Stimulated activated naive CD8-positive, alpha-beta T cell treated with anti-CD3 and anti-CD28 coated beads, Interleukin-15, amount 100 ng/mL, for 72 hours (primary cell): ENCODE measurements at regions not wholly inside any gene's neighbourhood (a gene's known extent, or its start where the extent isn't known, plus 50 kb on each side); places are given as distances from the start of the nearest gene placed in this dataset.
A peak's percentile ranks its signal among the peaks of the same experiment; 100 is the strongest.
"Not testable (repeated sequence)": the region's sequence is repeated elsewhere in the genome, so short reads cannot be mapped to it uniquely, and the experiment has no call there.

Source experiments
- ATAC-seq: fragments of 150-1000 bp; cut with Tn5 transposase; 2 replicates; pipeline ENCODE4 v1.10.0; 2021; ENCODE audit warnings: mild to moderate bottlenecking, moderate library complexity
- DNase-seq, 2 donors: peaks; one replicate each; pipeline ENCODE4 v3.0.0; 2021 to 2022
- H3K27ac Mint-ChIP-seq, 2 donors: one replicate each; pipeline ENCODE4 v1.8.0; 2022; ENCODE audit warnings: mild to moderate bottlenecking in 2 of 2, mixed read lengths in 2 of 2, moderate library complexity in 2 of 2
- H3K27me3 Mint-ChIP-seq: one replicate; pipeline ENCODE4 v1.8.0; 2022; ENCODE audit warnings: mixed read lengths
- H3K4me1 Mint-ChIP-seq: one replicate; pipeline ENCODE4 v1.8.0; 2022; ENCODE audit warnings: mild to moderate bottlenecking, mixed read lengths
- H3K4me3 Mint-ChIP-seq, 2 donors: one replicate each; pipeline ENCODE4 v1.8.0; 2022; ENCODE audit warnings: mild to moderate bottlenecking in 2 of 2, mixed read lengths in 2 of 2, moderate library complexity in 1 of 2
- H3K9me3 Mint-ChIP-seq, 2 donors: one replicate each; pipeline ENCODE4 v1.8.0; 2022; ENCODE audit warnings: mixed read lengths in 2 of 2

DNA sequence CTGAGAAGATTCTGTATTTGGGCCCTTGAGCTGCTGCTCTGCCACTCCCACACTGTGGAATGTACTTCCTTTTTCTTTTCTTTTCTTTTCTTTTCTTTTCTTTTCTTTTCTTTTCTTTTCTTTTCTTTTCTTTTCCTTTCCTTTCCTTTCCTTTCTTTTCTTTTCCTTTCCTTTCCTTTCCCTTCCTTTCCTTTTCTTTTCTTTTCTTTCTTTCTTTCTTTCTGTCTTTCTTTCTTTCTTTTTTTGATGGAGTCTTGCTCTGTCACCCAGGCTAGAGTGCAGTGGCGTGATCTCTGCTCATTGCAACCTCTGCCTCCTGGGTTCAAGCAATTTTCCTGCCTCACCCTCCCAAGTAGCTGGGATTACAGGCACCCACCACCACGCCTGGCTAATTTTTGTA lies 89.8 kb downstream of the DNAAF6 start:
- DNase-seq, H3K9me3 Mint-ChIP-seq, ATAC-seq, H3K4me3 Mint-ChIP-seq, H3K27ac Mint-ChIP-seq, H3K4me1 Mint-ChIP-seq, H3K27me3 Mint-ChIP-seq: not testable (repeated sequence)

DNA sequence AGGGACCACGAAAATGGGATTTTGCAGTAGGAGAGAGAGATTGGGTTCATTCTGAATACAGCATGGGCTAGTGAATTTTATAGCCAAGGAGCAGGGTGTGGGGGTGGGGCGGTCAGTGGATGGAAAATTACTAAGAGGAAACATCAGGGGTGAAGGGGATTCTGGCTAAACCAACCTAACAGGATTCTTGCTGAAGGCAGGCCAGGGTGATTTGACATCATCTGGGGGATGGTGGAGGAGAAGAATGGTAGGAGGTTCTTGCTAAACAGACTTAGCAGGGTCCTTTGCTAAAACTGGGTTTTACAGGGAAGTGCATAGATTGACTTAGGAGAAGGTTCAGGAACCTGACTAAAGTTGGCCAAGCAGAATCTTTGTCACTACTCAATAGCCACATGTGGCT lies 91.9 kb downstream of the DNAAF6 start:
- Mint-ChIP-seq H3K27ac (no peak overlapping the region), H3K4me1 (no peaks in the 10 kb centered on the region), H3K4me3 (no peak overlapping the region), H3K9me3 (no peaks in the 10 kb centered on the region), H3K27me3 (peaks cover 7% of the 10 kb centered on the region)
- ATAC-seq = no peak
- DNase-seq = no peak

DNA sequence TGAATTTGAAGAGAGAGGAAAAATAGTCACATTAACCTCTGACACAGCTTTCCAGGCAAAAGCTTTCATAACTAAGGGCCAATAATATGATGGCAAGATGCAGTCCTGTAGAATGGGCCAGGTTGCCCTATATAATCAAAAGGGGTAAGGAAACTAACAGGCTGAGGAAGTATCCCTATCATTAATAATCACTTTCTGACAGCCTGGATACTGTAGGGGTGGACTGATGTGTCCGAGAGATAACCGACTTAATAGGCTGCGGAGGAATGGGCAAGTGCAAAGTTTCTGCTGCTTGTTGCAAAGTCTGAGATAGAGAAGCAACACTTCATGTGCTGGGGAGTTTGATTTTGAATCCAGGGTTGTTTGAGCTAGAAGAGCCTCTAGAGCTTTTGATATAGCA lies 94.8 kb downstream of the DNAAF6 start:
- H3K4me3 Mint-ChIP-seq = no peak overlapping the region
- peaks cover 7% of the 10 kb centered on the region for H3K27me3 Mint-ChIP-seq
- no peak for DNase-seq
- peaks cover 0 to 7% of the 10 kb centered on the region in 2 donors for H3K9me3 Mint-ChIP-seq
- no peak for ATAC-seq
- H3K27ac Mint-ChIP-seq = no peak overlapping the region
- no peaks in the 10 kb centered on the region for H3K4me1 Mint-ChIP-seq

DNA sequence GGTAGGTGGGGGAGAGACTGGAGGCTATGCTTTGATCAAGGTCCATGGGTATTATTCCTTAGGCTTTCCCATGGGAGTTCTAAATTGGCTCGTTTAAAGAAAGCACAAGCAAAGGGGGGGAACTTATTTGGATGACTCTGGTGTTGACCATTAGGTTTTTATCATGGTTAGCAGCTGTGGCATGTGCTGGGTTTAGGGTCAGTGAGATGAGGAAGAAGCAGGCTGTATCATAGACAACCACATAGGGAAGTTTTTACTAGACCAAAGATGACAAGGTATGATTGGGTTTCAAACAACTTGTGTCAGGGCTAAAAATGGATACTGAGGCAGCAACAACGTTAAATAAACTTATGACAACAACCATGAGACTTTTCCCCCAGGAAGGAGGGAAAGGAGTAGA lies 97.7 kb downstream of the DNAAF6 start:
- H3K4me3 Mint-ChIP-seq = no peak overlapping the region
- no peak for ATAC-seq

DNA sequence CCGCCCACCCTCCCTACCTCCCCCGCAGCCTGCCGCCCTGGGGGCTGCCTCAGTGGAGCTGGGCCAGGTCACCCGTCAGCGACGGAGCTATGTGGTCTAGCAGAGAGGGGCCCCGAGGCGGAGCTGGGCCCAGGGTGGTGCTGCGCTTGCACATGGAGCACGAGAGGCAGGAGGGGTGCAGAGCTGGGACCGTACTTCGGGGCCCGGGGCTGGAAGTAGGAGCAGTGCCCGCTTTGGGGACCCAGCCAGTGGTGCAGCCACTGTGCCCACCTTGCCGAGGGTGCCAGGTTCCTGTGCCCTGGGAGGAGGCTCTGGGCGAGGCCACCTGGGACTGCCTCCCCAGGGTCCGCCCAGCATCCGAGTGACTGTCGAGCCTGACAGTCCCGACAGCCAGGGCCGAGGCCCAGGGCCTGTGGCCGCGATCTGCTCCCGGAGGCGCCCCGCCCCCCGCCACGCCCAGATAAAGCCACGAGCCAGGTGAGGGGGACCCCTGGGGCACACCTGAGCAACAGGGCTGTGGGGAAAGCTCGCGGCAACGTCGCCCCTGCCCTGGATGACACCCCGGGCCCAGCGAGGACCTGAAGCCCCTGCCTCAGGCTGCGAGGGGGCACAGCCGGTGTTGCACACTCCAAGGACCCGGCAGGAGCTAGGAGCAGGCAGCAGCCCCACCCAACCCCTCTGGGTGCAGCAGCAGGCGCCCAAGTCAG lies 117.5 kb downstream of the DNAAF6 start:
- ATAC-seq = peak; percentile 25
- no peak overlapping the region for H3K27ac Mint-ChIP-seq
- no peaks in the 10 kb centered on the region for H3K27me3 Mint-ChIP-seq
- no peak for DNase-seq
- no peak overlapping the region for H3K4me3 Mint-ChIP-seq
- H3K9me3 Mint-ChIP-seq = no peaks in the 10 kb centered on the region
- peaks cover 5% of the 10 kb centered on the region for H3K4me1 Mint-ChIP-seq

More for the DNA sequence above, 97.7 kb downstream of the DNAAF6 start:
- no peaks in the 10 kb centered on the region for H3K4me1 Mint-ChIP-seq
- no peak for DNase-seq
- no peak overlapping the region for H3K27ac Mint-ChIP-seq
- peaks cover 0 to 7% of the 10 kb centered on the region in 2 donors for H3K9me3 Mint-ChIP-seq
- no peaks in the 10 kb centered on the region for H3K27me3 Mint-ChIP-seq

DNA sequence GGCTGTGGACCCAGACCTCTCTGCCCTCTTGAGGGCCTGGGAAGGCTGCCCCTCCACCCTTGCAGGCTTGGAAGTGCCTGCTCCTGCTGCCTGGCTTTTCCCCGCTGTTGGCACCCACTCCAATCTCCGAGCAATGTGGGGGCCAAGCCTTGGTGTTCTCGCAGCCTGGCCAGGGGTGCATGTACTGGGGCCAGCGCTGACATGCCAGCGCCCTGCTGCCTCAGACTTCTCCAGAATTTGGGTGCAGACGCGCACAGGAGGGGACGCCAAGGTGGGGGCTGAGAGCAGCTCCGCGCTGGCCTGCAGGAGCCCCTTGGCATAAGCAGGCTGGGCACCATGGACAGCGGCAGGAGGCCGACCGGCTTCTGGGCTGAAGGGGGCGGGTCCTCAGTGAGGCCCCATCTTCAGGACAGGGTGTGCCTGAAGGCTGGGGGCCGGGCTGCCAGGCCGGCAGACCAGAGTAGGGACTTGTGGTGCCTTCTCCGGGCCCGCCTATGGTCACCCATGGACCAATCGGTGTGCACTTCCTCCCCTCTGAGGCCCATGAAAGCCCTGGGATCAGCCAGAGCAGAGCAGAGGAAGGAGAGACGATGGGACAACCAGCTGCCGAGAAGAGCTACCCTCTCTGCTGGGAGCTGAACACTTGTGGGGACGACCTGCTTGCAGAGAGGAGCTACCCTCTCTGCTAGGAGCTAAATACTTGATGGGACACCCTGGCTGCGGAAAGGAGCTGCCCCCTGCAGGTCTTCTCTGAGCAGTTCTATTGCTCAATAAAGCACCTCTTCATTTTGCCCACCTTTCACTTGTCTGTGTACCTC lies 118.3 kb downstream of the DNAAF6 start:
- H3K9me3 Mint-ChIP-seq = no peaks in the 10 kb centered on the region
- H3K4me3 Mint-ChIP-seq = no peak overlapping the region
- ATAC-seq = peak; percentile 68
- peak; percentile 2 to 9 for DNase-seq
- peaks cover 5% of the 10 kb centered on the region for H3K4me1 Mint-ChIP-seq
- H3K27me3 Mint-ChIP-seq = no peaks in the 10 kb centered on the region
- H3K27ac Mint-ChIP-seq = no peak overlapping the region

DNA sequence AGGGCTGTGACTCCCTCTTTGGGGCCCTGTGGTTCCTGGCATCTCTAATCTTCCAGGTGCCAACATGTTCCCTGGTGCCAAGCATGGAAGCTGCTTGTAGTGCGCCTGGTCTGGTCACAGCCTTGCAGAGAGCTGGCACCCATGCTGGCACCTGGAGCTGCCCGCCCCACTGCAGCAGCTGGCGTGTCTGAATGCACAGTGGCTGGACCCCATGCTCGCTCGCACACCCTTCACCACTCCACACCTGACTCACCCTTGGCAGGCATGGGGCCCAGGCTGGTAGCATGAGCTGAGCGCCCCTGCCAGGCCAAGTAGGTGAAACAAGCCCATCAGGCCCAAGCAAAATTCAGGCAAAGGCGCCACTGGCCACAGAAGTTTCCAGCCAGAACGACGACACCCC lies 119.1 kb downstream of the DNAAF6 start:
- no peak for DNase-seq
- peaks cover 5% of the 10 kb centered on the region for H3K4me1 Mint-ChIP-seq
- no peak overlapping the region for H3K4me3 Mint-ChIP-seq
- no peaks in the 10 kb centered on the region for H3K9me3 Mint-ChIP-seq
- no peaks in the 10 kb centered on the region for H3K27me3 Mint-ChIP-seq
- H3K27ac Mint-ChIP-seq = no peak overlapping the region
- ATAC-seq = no peak

DNA sequence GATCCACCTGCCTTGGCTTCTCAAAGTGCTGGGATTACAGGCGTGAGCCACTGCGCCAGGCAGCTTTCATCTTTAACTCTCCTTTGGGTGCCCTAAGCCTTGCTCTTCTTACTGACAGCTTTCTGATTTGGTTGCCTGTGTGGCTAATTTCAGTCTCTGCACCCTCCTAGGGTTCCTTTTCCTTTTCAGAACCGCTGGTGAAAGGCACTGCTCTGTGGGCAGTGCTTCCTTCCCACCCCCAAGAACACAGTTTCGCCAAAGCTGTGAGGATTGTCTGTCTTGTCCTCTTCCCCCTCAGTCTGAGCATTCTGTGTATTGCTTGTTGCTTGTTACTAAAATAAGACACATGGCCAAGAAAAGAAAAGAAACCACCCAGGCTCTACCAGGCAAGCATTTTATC lies 101.4 kb upstream of the FRMPD3 start:
- no peaks in the 10 kb centered on the region for H3K4me1 Mint-ChIP-seq
- H3K4me3 Mint-ChIP-seq = no peak overlapping the region
- no peak overlapping the region for H3K27ac Mint-ChIP-seq
- no peaks in the 10 kb centered on the region for H3K9me3 Mint-ChIP-seq
- no peak for ATAC-seq
- no peak for DNase-seq
- H3K27me3 Mint-ChIP-seq = peaks cover 51% of the 10 kb centered on the region

DNA sequence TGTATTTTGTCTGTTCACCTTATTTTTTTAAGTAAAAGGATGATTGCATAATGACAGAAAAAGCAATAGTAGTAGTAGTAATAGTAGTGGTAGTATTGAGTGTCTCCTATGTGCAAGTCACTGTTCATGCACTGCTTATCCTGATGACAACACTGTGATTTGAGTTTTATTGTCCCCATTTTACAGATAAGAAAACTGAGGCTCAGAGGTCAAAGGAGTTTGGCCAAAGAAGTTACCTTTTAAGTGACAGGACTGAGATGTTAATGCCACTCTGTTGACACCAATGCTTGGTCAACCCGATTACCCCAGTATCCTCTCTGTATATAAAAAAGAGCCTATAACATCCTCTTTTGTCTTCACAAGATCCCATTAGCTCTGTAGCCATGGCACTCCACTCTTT lies 100.5 kb upstream of the FRMPD3 start:
- Mint-ChIP-seq H3K4me3 (no peak overlapping the region), H3K27me3 (peaks cover 57% of the 10 kb centered on the region), H3K9me3 (no peaks in the 10 kb centered on the region), H3K27ac (no peak overlapping the region), H3K4me1 (no peaks in the 10 kb centered on the region)
- no peak for ATAC-seq
- no peak for DNase-seq

DNA sequence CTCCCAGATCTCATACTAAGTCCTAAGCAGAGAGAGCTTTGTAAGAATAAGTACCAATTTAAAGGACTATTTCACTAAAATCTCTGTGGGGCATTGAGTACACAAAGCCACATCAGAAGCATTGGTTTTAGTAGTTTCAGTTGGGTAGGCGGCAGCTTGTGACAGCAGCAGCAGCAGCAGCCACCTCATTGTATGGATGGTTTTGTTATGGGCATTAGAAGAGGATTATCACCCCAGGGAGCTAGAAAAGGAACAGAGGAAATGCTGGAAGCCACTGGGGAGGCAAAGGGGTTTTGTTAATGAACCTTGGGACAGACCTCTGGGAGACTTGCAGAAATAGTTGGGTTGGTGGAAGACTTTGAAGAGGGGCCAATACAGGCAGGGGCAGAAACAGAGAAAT lies 93.9 kb upstream of the FRMPD3 start:
- no peaks in the 10 kb centered on the region for H3K9me3 Mint-ChIP-seq
- DNase-seq (no peak), ATAC-seq (no peak)
- H3K4me1 Mint-ChIP-seq = peaks cover 4% of the 10 kb centered on the region
- H3K27me3 Mint-ChIP-seq = peaks cover 44% of the 10 kb centered on the region
- H3K27ac Mint-ChIP-seq = no peak overlapping the region
- no peak overlapping the region for H3K4me3 Mint-ChIP-seq

DNA sequence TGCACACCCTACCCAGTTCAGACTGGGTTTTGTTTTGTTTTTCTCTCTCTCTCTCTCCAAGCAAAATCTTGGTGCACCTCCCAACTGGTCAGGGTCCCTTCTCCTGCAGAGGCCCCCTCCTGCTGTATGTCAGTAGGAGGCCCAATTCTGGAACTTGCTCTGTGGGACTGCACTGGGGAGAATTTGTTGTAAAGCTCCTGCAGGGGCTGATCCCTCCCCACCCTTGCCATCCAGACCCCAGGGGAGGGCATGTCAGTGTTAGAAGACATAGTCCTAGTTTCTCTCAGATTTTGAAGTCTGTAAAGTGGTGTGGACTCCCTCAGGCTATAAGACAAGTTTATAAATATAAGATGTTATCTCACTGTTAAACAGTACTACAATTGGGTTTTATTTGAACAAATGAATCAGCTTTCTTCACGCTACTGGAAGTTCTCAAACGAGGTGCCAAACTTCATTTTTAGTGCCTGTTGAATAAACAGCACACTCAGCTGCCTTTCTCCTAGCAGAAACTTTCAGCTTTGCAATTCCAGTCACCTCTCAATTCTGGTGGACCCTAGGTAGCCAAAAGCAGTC lies 88.6 kb upstream of the FRMPD3 start:
- Mint-ChIP-seq H3K27me3 (peaks cover 34% of the 10 kb centered on the region), H3K9me3 (no peaks in the 10 kb centered on the region), H3K4me1 (no peaks in the 10 kb centered on the region), H3K4me3 (no peak overlapping the region), H3K27ac (peak overlapping the region in 1 of 2 donors; percentile 64)
- DNase-seq (no peak), ATAC-seq (no peak)

DNA sequence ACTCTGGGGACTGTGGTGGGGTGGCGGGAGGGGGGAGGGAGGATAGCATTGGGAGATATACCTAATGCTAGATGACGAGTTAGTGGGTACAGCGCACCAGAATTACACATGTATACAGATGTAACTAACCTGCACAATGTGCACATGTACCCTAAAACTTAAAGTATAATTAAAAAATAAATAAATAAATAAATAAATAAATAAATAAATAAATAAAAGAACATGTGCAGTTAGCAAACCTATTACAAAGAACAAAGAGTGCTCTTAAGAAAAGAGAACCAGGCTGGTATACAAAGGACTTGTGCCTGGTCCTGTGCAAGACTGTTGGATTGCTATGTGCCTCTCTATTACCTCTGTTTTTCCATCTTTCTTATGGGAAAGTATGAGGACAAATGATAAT lies 79.3 kb upstream of the FRMPD3 start:
- not testable (repeated sequence) for H3K27ac Mint-ChIP-seq, ATAC-seq, H3K9me3 Mint-ChIP-seq, H3K4me1 Mint-ChIP-seq, H3K4me3 Mint-ChIP-seq, DNase-seq, H3K27me3 Mint-ChIP-seq

DNA sequence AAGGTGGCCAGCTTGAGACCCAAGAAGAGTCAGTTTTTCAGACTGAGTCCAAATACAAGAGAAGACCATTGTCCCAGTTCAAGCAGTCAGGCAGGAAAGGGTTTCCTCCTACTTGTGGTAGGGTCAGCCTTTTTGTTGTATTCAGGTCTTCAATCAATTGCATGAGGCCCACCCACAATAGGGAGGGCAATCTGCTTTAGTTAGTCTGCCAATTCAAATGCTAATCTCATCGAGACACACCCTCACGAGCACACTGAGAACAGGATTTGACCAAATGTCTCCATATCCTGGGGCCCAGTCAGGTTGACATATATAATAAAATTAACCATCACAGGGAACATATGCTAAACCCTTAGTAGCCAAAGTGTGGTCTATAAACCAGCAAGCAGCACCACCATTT lies 75.3 kb upstream of the FRMPD3 start:
- Mint-ChIP-seq H3K27ac (no peak overlapping the region), H3K27me3 (peaks cover 3% of the 10 kb centered on the region), H3K4me1 (no peaks in the 10 kb centered on the region), H3K4me3 (no peak overlapping the region), H3K9me3 (no peaks in the 10 kb centered on the region)
- ATAC-seq (no peak), DNase-seq (no peak)

DNA sequence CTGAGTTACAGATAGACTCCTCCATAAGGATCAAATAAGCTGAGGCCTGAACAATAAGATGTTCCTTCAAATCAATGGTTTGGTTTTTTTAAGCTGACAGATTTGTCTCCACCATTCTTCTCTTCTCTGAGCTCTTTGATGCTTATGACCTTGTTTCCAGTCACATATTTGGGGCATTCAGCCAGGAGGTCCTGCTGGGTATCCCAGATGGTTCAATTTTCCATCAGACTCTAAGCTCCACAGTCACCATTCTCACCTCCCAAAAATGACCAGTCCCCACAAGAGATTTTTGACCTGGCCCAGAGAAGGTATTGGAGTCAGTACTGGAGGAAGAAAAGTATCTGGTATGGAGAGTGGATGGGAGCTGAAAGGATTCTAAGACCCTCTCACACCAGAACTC lies 74.6 kb upstream of the FRMPD3 start:
- H3K9me3 Mint-ChIP-seq = no peaks in the 10 kb centered on the region
- no peaks in the 10 kb centered on the region for H3K4me1 Mint-ChIP-seq
- no peak for DNase-seq
- H3K4me3 Mint-ChIP-seq = no peak overlapping the region
- no peak for ATAC-seq
- H3K27ac Mint-ChIP-seq = no peak overlapping the region
- peaks cover 8% of the 10 kb centered on the region for H3K27me3 Mint-ChIP-seq

DNA sequence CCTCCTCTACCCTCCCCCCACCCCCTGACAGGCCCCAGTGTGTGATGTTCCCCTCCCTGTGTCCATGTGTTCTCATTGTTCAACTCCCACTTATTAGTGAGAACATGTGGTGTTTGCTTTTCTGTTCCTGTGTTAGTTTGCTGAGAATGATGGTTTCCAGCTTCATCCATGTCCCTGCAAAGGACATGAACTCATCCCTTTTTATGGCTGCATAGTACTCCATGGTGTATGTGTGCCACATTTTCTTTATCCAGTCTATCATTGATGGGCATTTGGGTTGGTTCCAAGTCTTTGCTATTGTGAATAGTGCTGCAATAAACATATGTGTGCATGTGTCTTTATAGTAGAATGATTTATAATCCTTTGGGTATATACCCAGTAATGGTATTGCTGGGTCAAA lies 73.3 kb upstream of the FRMPD3 start:
- H3K9me3 Mint-ChIP-seq, DNase-seq: not testable (repeated sequence)

DNA sequence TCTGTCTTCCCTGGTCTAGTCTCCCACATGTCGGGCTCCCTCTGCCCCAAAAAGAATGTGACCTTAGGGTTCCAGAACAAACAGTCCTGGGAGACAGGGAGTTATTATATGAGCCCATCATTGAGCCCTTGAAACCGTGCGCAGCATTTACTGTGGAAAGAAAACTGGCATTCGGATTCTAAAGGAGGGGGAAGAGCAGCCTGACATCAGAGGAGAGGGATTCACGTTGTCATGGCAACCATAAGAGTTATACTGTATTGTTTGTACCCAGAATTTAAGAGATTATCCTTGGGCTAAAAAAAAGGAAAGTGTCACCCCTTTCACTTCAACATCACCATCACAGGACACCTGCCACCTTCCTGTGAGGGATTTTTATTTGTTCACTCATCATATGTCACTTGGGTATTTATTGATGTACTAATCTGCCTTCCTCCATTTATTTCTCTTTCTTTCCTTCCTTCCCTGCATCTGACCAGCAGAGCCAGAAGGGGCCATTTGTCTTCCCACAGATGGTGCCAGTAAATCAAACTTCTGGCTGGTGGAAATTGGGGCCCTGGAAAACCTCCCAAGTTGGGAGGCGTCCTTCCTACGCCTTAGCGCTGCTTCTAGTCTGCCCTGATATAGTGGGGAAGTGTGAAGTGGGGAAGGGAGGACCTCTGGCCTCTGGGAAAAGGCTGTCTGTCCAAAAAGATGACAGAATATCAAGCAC lies 64.9 kb upstream of the FRMPD3 start:
- Mint-ChIP-seq H3K4me3 (no peak overlapping the region), H3K9me3 (no peaks in the 10 kb centered on the region), H3K4me1 (peaks cover 11% of the 10 kb centered on the region), H3K27ac (no peak overlapping the region), H3K27me3 (peaks cover 25% of the 10 kb centered on the region)
- DNase-seq (no peak), ATAC-seq (no peak)

More for the DNA sequence above, 73.3 kb upstream of the FRMPD3 start:
- not testable (repeated sequence) for ATAC-seq, H3K27ac Mint-ChIP-seq, H3K4me1 Mint-ChIP-seq, H3K4me3 Mint-ChIP-seq
- H3K27me3 Mint-ChIP-seq = peaks cover 17% of the 10 kb centered on the region
